ENCODE measurements at regions not wholly inside any gene's neighbourhood (a gene's known extent, or its start where the extent isn't known, plus 50 kb on each side); places are given as distances from the start of the nearest gene placed in this dataset.
"Not testable (repeated sequence)": the region's sequence is repeated elsewhere in the genome, so short reads cannot be mapped to it uniquely, and the experiment has no call there.

DNA sequence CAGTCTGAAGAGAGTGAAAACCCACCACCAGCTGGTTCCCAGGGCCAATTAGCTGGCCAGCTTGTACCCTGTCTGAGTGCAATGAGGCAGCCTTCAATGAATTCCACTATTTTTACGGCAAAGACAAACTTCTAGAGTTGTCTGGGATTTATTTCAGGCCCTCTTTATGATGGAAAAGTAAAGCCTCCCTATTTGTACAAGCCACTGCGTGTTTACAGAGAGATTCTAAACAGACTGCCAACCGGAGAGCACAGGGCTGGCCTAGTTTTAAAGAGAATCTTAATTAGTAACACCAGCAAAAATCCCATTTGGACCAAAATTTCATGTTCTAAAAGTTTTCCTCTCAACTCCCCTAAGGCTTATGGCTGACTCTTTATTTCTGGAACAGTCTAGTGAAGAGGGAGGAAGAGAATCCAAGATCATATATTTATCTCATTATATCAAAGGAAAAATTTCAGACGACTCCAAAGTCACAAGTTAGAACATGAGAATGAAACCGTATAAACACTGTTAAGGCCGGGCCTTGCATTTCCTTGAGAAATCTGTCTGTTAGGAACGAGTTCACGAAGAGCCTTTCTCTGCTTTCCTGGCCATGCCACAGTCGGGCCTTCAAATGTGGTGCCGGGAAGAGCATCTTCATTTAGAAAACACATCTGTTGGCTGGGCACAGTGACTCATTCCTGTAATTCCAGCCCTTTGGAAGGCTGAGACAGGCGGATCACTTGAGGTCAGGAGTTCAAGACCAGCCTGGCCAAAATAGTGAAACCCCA, 724.6 kb upstream of the NRP1 start:
- H4K20me1 ChIP-seq = no peaks in the 10 kb centered on the region
- peak overlapping the region in 2 of 11 experiments; percentile 54 to 59; a peak in 3 of 22 replicates for H3K4me2 ChIP-seq
- H3K27me3 ChIP-seq = no peaks in the 10 kb centered on the region
- no peaks in the 10 kb centered on the region for H3K36me3 ChIP-seq
- peaks cover 17 to 41% (median 29%) of the 10 kb centered on the region in 11 experiments for H3K9me3 ChIP-seq (replicated peaks in 1 of 11)
- peaks cover 0 to 34% (median 7%) of the 10 kb centered on the region in 10 experiments; a peak in 11 of 20 replicates for H3K4me1 ChIP-seq
- no peak for TF ChIP-seq Cebpa-rat (IDR thresholded peaks at IDR 0.05)
- no peak overlapping the region for H3K4me3 ChIP-seq
- no peak overlapping the region for H3K9ac ChIP-seq
- no peak overlapping the region for H3K27ac ChIP-seq

DNA sequence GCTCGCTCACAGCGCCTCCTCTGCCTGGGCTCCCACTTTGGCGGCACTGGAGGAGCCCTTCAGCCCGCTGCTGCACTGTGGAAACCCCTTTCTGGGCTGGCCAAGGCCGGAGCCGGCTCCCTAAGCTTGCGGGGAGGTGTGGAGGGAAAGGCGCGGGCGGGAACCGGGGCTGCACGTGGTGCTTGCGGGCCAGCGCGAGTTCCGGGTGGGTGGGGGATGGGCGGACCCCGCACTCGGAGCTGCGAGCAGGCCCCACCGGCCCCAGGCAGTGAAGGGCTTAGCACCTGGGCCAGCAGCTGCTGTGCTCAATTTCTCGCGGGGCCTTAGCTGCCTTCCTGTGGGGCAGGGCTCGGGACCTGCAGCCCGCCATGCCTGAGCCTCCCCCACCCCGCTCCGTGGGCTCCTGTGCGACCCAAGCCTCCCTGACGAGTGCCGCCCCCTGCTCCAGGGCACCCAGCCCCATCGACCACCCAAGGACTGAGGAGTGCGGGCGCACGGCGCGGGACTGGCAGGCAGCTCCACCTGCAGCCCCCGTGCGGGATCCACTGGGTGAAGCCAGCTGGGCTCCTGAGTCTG, 721.0 kb upstream of the NRP1 start:
- not testable (repeated sequence) for H3K4me3 ChIP-seq, H3K9ac ChIP-seq

DNA sequence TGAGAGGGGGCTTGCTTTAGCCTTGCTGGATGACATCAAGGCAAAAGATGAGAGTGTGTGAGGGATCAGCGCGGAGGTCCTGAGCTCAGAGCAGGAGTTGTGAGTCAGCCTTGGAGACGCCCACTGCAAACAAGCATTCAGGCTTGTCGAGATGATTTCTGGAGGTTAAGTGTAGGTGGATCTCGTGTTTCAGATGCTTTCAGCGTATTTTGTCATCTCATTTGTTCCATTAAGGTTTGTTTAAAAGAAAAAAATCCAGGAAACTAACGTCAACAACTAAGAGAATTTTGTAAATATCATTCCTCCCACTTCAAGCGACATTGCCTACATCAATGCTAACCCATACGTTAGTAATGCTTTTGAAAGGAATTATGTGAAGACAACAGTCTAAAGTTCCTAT, 715.4 kb upstream of the NRP1 start:
- Histone ChIP-seq H3K27me3 (no peaks in the 10 kb centered on the region), H4K20me1 (no peaks in the 10 kb centered on the region), H3K9me3 (replicated peaks in 1 of 11) (peaks cover 0 to 7% (median under 1%) of the 10 kb centered on the region in 11 experiments; a peak in 6 of 22 replicates), H3K4me3 (no peak overlapping the region), H3K36me3 (no peaks in the 10 kb centered on the region), H3K27ac (no peak overlapping the region), H3K4me2 (no peak overlapping the region), H3K9ac (no peak overlapping the region), H3K4me1 (peaks cover 0 to 17% (median 0%) of the 10 kb centered on the region in 10 experiments; a peak in 5 of 20 replicates)
- no peak for TF ChIP-seq Cebpa-rat (IDR thresholded peaks at IDR 0.05)

More for the DNA sequence above, 721.0 kb upstream of the NRP1 start:
- H3K4me1 ChIP-seq = peaks cover 0 to 34% (median 3%) of the 10 kb centered on the region in 10 experiments; a peak in 8 of 20 replicates
- H4K20me1 ChIP-seq, H3K4me2 ChIP-seq, H3K27ac ChIP-seq, H3K36me3 ChIP-seq, H3K27me3 ChIP-seq: not testable (repeated sequence)
- peaks cover 0 to 20% (median 11%) of the 10 kb centered on the region in 11 experiments; a peak in 11 of 22 replicates for H3K9me3 ChIP-seq (replicated peaks in 1 of 11)

DNA sequence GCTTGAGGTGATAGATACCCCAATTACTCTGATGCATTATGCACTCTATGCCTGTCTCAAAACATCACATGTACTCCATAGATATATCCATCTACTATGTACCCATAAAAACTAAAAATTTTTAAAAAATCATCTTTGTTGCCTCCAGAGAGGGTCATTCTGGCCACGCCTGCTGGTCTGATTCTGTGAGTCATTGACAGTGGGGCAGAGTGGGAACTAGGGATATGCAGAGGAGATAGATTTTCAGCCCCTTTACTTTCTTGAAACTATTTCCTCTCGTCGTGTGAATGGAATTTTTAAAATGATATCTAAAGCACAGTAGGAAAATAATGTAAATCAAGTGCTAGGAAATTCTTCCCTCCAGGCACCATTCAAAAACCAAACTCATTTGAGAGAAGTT, 715.0 kb upstream of the NRP1 start:
- H3K27ac ChIP-seq = no peak overlapping the region
- H3K36me3 ChIP-seq = no peaks in the 10 kb centered on the region
- no peaks in the 10 kb centered on the region for H4K20me1 ChIP-seq
- peaks cover 0 to 4% (median 0%) of the 10 kb centered on the region in 11 experiments; a peak in 2 of 22 replicates for H3K9me3 ChIP-seq (replicated peaks in 1 of 11)
- no peak overlapping the region for H3K4me3 ChIP-seq
- no peak for TF ChIP-seq Cebpa-rat (IDR thresholded peaks at IDR 0.05)
- peaks cover 0 to 17% (median 0%) of the 10 kb centered on the region in 10 experiments; a peak in 5 of 20 replicates for H3K4me1 ChIP-seq
- H3K4me2 ChIP-seq = no peak overlapping the region
- no peaks in the 10 kb centered on the region for H3K27me3 ChIP-seq
- no peak overlapping the region for H3K9ac ChIP-seq

DNA sequence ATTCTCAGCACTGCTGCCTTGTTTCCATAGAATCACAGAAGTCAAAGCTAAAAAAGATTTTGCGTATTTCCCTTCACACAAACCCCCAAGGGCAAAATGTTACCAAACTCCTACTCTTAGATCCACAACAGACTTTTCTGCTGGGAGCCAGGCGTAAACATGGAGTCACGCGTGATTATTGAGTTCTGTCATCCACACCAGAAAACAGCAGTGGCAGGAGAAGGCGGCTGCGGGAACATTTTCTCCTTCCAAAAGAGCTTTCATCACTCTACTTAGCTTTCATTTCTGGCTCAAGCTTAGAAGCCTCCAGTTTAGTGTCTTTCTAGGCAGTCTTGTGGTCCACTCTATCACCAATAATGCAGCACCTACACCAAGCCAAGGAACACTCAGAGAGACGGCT, 712.9 kb upstream of the NRP1 start:
- TF ChIP-seq Cebpa-rat (IDR thresholded peaks at IDR 0.05) = no peak
- H3K4me1 ChIP-seq = peaks cover 0 to 14% (median 0%) of the 10 kb centered on the region in 10 experiments; a peak in 5 of 20 replicates
- H4K20me1 ChIP-seq = no peaks in the 10 kb centered on the region
- no peaks in the 10 kb centered on the region for H3K36me3 ChIP-seq
- no peak overlapping the region for H3K27ac ChIP-seq
- no peaks in the 10 kb centered on the region for H3K27me3 ChIP-seq
- H3K9ac ChIP-seq = no peak overlapping the region
- H3K4me3 ChIP-seq = no peak overlapping the region
- H3K9me3 ChIP-seq (replicated peaks in 1 of 11) = no peaks in the 10 kb centered on the region; a peak in 1 of 22 replicates
- no peak overlapping the region for H3K4me2 ChIP-seq

DNA sequence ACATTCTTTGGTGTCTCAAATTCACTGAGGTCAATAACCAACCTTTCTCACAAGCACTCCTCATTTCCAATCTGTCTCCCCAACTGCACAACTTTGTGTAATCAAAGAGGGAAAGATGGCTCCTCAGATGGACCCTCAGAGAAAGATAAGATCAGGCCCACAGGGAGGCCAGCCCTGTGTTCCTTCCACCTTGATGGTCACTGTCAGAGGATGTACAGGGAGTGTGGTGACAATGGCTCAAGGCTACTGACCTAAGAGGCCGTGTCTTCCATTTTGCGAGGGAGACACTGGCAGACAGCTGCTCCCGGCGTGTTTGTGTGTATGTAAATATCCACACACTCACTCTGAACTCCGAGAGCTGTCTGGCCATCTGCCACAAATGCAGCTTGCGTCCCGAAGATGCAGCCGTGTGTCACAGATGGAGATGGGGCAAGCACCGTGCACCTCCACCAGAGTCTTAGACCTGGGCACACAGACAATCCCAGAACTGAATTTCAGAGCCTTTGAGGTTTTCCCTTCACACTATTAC, 712.1 kb upstream of the NRP1 start:
- no peak overlapping the region for H3K27ac ChIP-seq
- no peak overlapping the region for H3K9ac ChIP-seq
- no peaks in the 10 kb centered on the region for H4K20me1 ChIP-seq
- no peaks in the 10 kb centered on the region for H3K27me3 ChIP-seq
- no peak overlapping the region for H3K4me3 ChIP-seq
- H3K36me3 ChIP-seq = no peaks in the 10 kb centered on the region
- TF ChIP-seq Cebpa-rat (IDR thresholded peaks at IDR 0.05) = no peak
- no peak overlapping the region for H3K4me2 ChIP-seq
- H3K4me1 ChIP-seq = peaks cover 0 to 7% (median under 1%) of the 10 kb centered on the region in 10 experiments; a peak in 6 of 20 replicates
- H3K9me3 ChIP-seq (replicated peaks in 1 of 11) = no peaks in the 10 kb centered on the region

DNA sequence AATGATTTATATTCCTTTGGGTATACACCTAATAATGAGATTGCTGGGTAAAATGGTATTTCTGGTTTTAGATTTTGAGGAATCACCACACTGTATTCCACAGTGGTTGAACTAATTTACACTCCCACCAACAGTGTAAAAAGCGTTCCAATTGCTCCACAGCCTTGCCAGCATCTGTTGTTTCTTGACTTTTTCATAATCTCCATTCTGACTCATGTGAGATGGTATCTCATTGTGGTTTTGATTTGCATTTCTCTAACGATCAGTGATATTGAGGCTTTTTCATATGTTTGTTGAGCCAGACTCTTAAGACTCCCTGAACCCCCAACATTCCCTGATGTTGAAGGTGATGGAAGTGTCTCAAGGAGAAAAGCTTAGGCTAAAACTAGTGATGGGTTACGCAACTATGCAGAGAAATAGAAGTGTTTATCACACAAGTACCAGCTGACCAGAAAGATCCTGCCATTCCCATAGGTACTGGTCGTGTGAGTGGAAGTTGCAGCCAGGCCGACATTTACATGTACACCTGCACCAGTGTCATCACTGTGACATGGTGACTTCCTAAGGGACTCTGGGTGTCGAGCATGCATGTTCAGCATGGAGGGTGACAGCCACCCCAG, 711.2 kb upstream of the NRP1 start:
- Histone ChIP-seq H3K27ac (no peak overlapping the region), H3K4me3 (no peak overlapping the region), H3K9me3 (replicated peaks in 1 of 11) (no peaks in the 10 kb centered on the region), H4K20me1 (no peaks in the 10 kb centered on the region), H3K9ac (no peak overlapping the region), H3K4me2 (no peak overlapping the region), H3K27me3 (no peaks in the 10 kb centered on the region), H3K4me1 (peaks cover 0 to 9% (median 0%) of the 10 kb centered on the region in 10 experiments; a peak in 2 of 20 replicates), H3K36me3 (no peaks in the 10 kb centered on the region)
- TF ChIP-seq Cebpa-rat (IDR thresholded peaks at IDR 0.05) = peak in 6 of 11 experiments; percentile 22 to 55 (median 37); a peak in 7 of 22 replicates

DNA sequence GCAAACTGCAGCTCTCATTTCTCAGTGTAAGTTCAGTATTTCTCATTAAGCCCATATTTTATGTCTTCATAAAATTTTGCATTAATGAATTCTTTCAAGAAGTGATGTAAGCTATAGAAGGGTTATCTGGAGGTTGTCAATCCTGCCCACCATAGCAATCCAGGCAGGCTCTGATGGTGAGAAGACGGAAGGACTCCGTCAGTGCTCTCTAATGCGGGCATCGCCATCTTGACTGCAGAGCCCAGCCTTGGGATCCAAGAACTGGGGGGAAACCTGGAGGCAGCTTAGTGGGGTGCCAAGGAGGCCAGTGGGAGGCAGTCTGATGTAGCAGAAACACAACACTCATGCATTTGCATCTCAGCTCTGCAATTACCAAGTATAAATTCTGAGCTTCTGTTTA, 707.4 kb upstream of the NRP1 start:
- no peaks in the 10 kb centered on the region for H3K36me3 ChIP-seq
- no peaks in the 10 kb centered on the region for H3K27me3 ChIP-seq
- H3K9ac ChIP-seq = no peak overlapping the region
- H3K27ac ChIP-seq = no peak overlapping the region
- H3K4me3 ChIP-seq = no peak overlapping the region
- no peaks in the 10 kb centered on the region for H4K20me1 ChIP-seq
- no peak for TF ChIP-seq Cebpa-rat (IDR thresholded peaks at IDR 0.05)
- H3K9me3 ChIP-seq (replicated peaks in 1 of 11) = 0 out of 22 replicates have a peak, but pooled peaks cover 0 to 1% (median 0%) of the 10 kb centered on the region in 11 experiments
- H3K4me1 ChIP-seq = peaks cover 0 to 9% (median 0%) of the 10 kb centered on the region in 10 experiments; a peak in 2 of 20 replicates
- no peak overlapping the region; a peak in 1 of 22 replicates for H3K4me2 ChIP-seq

DNA sequence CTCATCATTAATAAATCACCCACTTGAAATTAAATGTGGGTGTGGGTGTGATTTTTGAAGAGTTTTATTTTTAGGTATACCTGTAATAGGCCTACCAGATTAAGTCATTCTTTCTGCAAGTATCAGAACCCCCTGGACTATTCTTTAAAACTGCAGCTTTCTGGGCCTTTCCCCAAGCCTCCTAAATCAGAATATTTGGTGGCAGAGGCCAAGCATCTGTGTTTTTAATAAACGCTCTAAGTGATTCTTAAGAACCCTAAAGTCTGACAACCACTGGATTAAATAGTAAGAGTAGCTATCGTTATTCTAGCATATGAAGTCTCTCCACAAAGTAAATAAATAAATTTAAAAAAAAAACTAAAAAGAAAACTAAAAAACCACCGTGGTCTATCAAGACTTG, 703.0 kb upstream of the NRP1 start:
- no peak for TF ChIP-seq Cebpa-rat (IDR thresholded peaks at IDR 0.05)

DNA sequence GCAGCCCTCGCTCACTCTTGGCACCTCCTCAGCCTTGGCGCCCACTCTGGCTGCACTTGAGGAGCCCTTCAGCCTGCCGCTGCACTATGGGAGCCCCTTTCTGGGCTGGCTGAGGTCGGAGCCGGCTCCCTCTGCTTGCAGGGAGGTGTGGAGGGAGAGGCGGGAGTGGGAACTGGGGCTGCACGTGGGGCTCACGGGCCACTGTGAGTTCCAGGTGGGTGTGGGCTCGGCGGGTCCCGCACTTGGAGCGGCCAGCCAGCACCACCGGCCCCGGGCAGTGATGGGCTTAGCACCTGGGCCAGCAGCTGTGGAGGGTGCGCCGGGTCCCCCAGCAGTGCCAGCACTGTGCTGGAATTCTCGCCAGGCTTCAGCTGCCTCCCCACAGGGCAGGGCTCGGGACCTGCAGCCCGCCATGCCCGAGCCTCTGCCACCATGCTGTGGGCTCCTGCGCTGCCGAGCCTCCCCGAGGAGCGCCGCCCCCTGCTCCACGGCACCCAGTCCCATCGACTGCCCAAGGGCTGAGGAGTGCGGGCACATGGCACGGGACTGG, 700.8 kb upstream of the NRP1 start:
- H3K36me3 ChIP-seq, H3K4me1 ChIP-seq, H3K9ac ChIP-seq, H3K4me3 ChIP-seq, H3K27me3 ChIP-seq, H4K20me1 ChIP-seq, H3K27ac ChIP-seq, H3K4me2 ChIP-seq: not testable (repeated sequence)
- peaks cover 9 to 20% (median 13%) of the 10 kb centered on the region in 11 experiments; a peak in 20 of 22 replicates for H3K9me3 ChIP-seq (replicated peaks in 1 of 11)

More for the DNA sequence above, 703.0 kb upstream of the NRP1 start:
- Histone ChIP-seq H3K36me3 (no peaks in the 10 kb centered on the region), H4K20me1 (no peaks in the 10 kb centered on the region), H3K4me1 (peaks cover 0 to 9% (median 0%) of the 10 kb centered on the region in 10 experiments; a peak in 2 of 20 replicates), H3K4me2 (no peak overlapping the region), H3K9me3 (replicated peaks in 1 of 11) (peaks cover 9 to 20% (median 13%) of the 10 kb centered on the region in 11 experiments; a peak in 20 of 22 replicates), H3K27me3 (no peaks in the 10 kb centered on the region), H3K27ac (no peak overlapping the region), H3K9ac (no peak overlapping the region), H3K4me3 (no peak overlapping the region)

Data from BLaER1 treated with 17β-estradiol and CSF1 and Interleukin-3, amounts not matched to agents 10 nM and 100 nM (cell line).